ENCODE measurements at regions not wholly inside any gene's neighbourhood (a gene's known extent, or its start where the extent isn't known, plus 50 kb on each side); places are given as distances from the start of the nearest gene placed in this dataset.

DNA sequence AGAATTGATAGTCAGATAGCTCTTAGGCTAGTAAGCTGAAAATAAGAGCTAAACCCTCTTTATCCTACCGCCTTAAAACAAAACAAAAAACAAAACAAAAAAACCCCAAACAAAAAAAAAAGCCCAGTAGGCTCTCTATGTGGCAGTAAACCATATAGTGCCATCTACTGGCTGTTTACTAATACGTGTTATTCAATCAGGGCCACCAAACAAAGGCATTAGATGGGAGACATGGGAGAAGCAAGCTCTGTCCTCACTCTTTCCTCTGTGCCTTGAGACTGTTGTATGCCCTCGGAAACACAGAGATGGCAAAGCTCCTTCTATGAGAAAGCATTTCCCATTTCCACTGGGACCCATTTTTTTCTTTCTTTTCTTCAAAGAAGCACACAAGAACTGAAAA, 148.8 kb upstream of the MID1 start:
- no peak overlapping the region for H2AFZ ChIP-seq (ENCODE audit: low read depth)
- H3K79me2 ChIP-seq (ENCODE audit: insufficient read depth, low read depth), result no peaks in the 10 kb centered on the region
- H4K20me1 ChIP-seq (ENCODE audit: insufficient read depth), result no peaks in the 10 kb centered on the region
- H3K27ac ChIP-seq, result no peak overlapping the region
- H3K27me3 ChIP-seq (ENCODE audit: insufficient read depth, low read depth), result no peaks in the 10 kb centered on the region
- no peaks in the 10 kb centered on the region for H3K36me3 ChIP-seq (ENCODE audit: insufficient read depth)
- no peak overlapping the region for H3K4me3 ChIP-seq (IDR thresholded peaks at IDR 0.05; ENCODE audit: insufficient read depth, low read depth, low read length)
- no peak overlapping the region for H3K4me2 ChIP-seq
- no peak overlapping the region for H3K9ac ChIP-seq
- no peaks in the 10 kb centered on the region for H3K4me1 ChIP-seq (ENCODE audit: low read depth, poor library complexity, severe bottlenecking)
- TF ChIP-seq CTCF (conservative IDR thresholded peaks at IDR 0.05; ENCODE audit: low read depth, low read length), result peak; percentile 46

DNA sequence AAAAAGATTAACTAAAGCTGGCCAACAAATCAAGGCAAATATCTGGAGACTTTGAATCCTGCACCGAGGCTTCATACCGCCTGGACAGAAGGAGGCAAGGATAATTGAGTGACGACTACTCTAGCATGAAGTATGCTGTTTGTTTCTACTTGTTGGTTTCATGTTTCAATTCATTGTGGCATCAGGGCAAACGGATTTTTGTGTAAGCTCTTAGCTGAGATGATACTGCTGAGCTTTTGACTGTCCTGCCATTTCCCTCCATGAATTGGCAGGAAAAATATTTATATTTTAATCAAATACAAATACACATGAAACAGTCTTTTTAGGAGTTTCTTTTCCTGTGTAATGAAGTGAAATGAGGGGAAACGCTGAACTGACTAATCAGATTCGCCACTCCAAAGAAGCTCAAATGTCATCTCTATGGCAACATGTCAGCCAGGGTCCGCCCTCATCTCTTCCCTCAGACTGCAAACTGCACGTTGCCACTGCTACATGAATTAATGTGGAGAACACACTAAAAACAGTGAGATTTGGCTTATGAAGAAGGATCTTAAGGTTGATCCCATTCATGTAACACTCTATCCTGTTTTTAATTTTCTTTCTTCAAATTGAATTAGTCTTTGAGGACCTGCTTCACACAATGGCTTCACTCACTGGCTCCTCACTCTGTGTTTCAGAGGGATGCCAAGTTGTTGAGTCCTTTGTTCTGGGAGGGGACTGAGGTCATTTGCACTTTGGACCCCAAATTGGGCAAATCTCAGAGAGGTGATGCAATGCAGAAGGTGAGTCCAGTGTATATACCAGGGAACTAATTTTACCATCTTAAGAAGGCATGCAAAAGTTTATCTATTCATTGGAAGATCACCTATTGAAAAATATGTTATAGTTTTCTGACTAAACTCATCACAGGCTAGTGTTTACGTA, 149.6 kb upstream of the MID1 start:
- H3K9ac ChIP-seq, result no peak overlapping the region
- no peaks in the 10 kb centered on the region for H4K20me1 ChIP-seq (ENCODE audit: insufficient read depth)
- H3K4me3 ChIP-seq (IDR thresholded peaks at IDR 0.05; ENCODE audit: insufficient read depth, low read depth, low read length), result no peak overlapping the region
- TF ChIP-seq CTCF (conservative IDR thresholded peaks at IDR 0.05; ENCODE audit: low read depth, low read length), result no peak
- H3K36me3 ChIP-seq (ENCODE audit: insufficient read depth), result no peaks in the 10 kb centered on the region
- no peaks in the 10 kb centered on the region for H3K27me3 ChIP-seq (ENCODE audit: insufficient read depth, low read depth)
- H2AFZ ChIP-seq (ENCODE audit: low read depth), result no peak overlapping the region
- H3K79me2 ChIP-seq (ENCODE audit: insufficient read depth, low read depth), result no peaks in the 10 kb centered on the region
- H3K27ac ChIP-seq, result no peak overlapping the region
- no peaks in the 10 kb centered on the region for H3K4me1 ChIP-seq (ENCODE audit: low read depth, poor library complexity, severe bottlenecking)
- H3K4me2 ChIP-seq, result no peak overlapping the region

DNA sequence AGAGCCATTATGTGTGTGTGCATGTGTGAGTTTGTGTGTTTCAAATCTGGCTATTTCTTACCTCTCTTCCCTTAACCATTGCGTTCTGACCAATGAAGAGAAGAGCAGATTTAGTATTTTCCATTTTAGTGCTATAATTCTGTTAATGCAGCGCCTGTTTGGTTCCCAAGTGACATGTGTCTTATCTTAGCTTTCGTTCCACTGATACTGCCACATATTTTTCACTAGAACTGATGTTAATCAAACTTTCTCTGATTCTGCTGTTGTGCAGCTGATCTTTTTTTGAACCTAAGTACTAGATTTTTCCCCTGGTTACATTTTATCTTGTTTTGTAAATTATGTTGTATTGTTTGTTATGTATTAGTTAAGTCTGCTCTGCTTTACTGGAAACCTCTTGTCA, 152.9 kb upstream of the MID1 start:
- Histone ChIP-seq H3K27me3 (ENCODE audit: insufficient read depth, low read depth) (no peaks in the 10 kb centered on the region), H4K20me1 (ENCODE audit: insufficient read depth) (no peaks in the 10 kb centered on the region), H3K79me2 (ENCODE audit: insufficient read depth, low read depth) (no peaks in the 10 kb centered on the region), H3K4me3 (IDR thresholded peaks at IDR 0.05; ENCODE audit: insufficient read depth, low read depth, low read length) (no peak overlapping the region), H2AFZ (ENCODE audit: low read depth) (no peak overlapping the region), H3K4me2 (no peak overlapping the region), H3K4me1 (ENCODE audit: low read depth, poor library complexity, severe bottlenecking) (no peaks in the 10 kb centered on the region), H3K9ac (no peak overlapping the region), H3K27ac (no peak overlapping the region), H3K36me3 (ENCODE audit: insufficient read depth) (no peaks in the 10 kb centered on the region)
- TF ChIP-seq CTCF (conservative IDR thresholded peaks at IDR 0.05; ENCODE audit: low read depth, low read length), result no peak

DNA sequence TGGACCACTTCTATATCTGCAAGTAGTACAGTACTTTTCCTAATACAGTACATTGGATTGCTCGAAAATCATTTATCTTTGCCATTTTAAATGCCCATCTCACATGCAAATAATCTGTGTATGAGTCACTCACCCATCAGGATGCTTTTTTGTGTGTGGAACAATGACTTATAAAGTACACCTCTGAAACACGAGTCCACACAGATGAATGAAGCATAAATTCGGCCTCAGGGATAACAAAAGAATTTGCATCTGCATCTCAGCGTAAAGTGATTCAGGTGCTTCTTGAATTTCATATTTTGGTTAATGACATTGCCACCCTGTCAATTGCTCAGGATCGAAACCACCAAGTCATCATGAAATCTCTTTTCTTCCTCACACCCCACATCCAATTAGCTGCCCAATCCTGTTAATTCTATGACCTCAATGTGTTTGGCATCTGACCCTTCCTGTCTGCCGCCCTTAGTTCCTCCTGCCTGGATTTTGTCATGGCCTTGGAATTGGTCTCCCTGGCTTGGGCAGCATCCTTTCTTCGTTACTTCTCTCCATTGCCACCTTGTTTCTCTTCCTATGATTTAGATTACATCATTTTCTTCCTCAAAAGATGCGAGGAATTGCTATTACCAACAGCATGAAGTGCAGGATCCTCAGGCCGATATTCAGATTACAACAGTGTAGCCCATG, 161.6 kb upstream of the MID1 start:
- H3K4me2 ChIP-seq, result no peak overlapping the region
- H3K4me1 ChIP-seq (ENCODE audit: low read depth, poor library complexity, severe bottlenecking), result no peaks in the 10 kb centered on the region
- no peaks in the 10 kb centered on the region for H4K20me1 ChIP-seq (ENCODE audit: insufficient read depth)
- H3K4me3 ChIP-seq (IDR thresholded peaks at IDR 0.05; ENCODE audit: insufficient read depth, low read depth, low read length), result no peak overlapping the region
- H3K27me3 ChIP-seq (ENCODE audit: insufficient read depth, low read depth), result no peaks in the 10 kb centered on the region
- no peaks in the 10 kb centered on the region for H3K36me3 ChIP-seq (ENCODE audit: insufficient read depth)
- H3K9ac ChIP-seq, result no peak overlapping the region
- H3K27ac ChIP-seq, result no peak overlapping the region
- TF ChIP-seq CTCF (conservative IDR thresholded peaks at IDR 0.05; ENCODE audit: low read depth, low read length), result no peak
- H3K79me2 ChIP-seq (ENCODE audit: insufficient read depth, low read depth), result no peaks in the 10 kb centered on the region
- no peak overlapping the region for H2AFZ ChIP-seq (ENCODE audit: low read depth)
